Hepatocyte (in vitro differentiated cells): ENCODE measurements at regions not wholly inside any gene's neighbourhood (a gene's known extent, or its start where the extent isn't known, plus 50 kb on each side); places are given as distances from the start of the nearest gene placed in this dataset.

ENCODE experiments used
- EZH2 ChIP-seq: fragments of 200-600 bp; sonication (generic); IDR thresholded peaks from 2 replicates; pipeline ENCODE4 v1.6.1; 2016; ENCODE audit warnings: antibody characterized with exemption, mild to moderate bottlenecking, borderline replicate concordance
- EZH2phosphoT487 ChIP-seq: fragments of 200-600 bp; sonication (generic); IDR thresholded peaks from one replicate; pipeline ENCODE4 v1.6.1; 2018; ENCODE audit warnings: antibody characterized with exemption, mild to moderate bottlenecking, low read depth, moderate library complexity; ENCODE audit not compliant: unreplicated experiment, severe bottlenecking

DNA sequence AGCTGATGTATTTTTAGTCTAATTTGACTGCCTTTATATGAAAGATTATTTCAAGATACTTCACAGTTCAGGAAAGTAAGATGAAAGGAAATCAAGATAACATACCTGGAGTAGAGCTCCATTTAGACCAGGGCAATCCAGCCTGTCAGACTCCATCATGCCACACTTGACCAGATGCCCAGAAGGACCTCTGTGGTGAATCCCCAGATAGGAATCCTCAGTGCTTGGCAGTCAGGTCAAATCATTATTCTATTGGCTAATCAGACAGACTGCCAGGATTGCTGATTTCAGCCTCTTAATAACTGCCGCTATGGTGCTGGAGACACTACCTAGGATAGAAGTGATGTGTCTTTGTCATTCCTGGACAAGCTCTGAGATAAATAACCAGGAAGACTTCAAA, 404.2 kb downstream of the STK39 start:
- TF ChIP-seq EZH2 (no peak), EZH2phosphoT487 (no peak)
